ENCODE measurements at regions not wholly inside any gene's neighbourhood (a gene's known extent, or its start where the extent isn't known, plus 50 kb on each side); places are given as distances from the start of the nearest gene placed in this dataset.

- intact Hi-C loops (cut with DNase I; ENCODE audit: low total_unique reads) = no loop called here
- Histone ChIP-seq H3K4me1 (no peaks in the 10 kb centered on the region), H3K9me3 (no peaks in the 10 kb centered on the region), H3K36me3 (ENCODE audit: low read depth, missing control alignments) (no peaks in the 10 kb centered on the region), H3K4me3 (no peak overlapping the region), H3K27ac (no peak overlapping the region), H3K27me3 (no peaks in the 10 kb centered on the region)
- WGBS, 2 donors = 90 to 92% methylated on average over 1 of the region's 1 CpG
- TF ChIP-seq CTCF (IDR thresholded peaks at IDR 0.05) = no peak
- TF ChIP-seq POLR2A (IDR thresholded peaks at IDR 0.05) = no peak
- no peak for DNase-seq
Measured at GRCh38 chr4:101604976-101605375, 185.6 kb upstream of the BANK1 start.

- Histone ChIP-seq H3K4me1 (no peaks in the 10 kb centered on the region), H3K4me3 (no peak overlapping the region), H3K27ac (no peak overlapping the region), H3K9me3 (no peaks in the 10 kb centered on the region), H3K27me3 (no peaks in the 10 kb centered on the region), H3K36me3 (ENCODE audit: low read depth, missing control alignments) (no peaks in the 10 kb centered on the region)
- intact Hi-C loops (cut with DNase I; ENCODE audit: low total_unique reads) = no loop called here
- TF ChIP-seq POLR2A (IDR thresholded peaks at IDR 0.05) (no peak), CTCF (IDR thresholded peaks at IDR 0.05) (no peak)
- WGBS, 2 donors = 73 to 95% methylated on average over 2 of the region's 2 CpGs
- no peak for DNase-seq
Measured at GRCh38 chr4:101600287-101600686, 190.2 kb upstream of the BANK1 start.

- 58 to 62% methylated on average over 4 of the region's 4 CpGs for WGBS, 2 donors
- Histone ChIP-seq H3K9me3 (no peaks in the 10 kb centered on the region), H3K27me3 (no peaks in the 10 kb centered on the region), H3K4me1 (no peaks in the 10 kb centered on the region), H3K36me3 (ENCODE audit: low read depth, missing control alignments) (no peaks in the 10 kb centered on the region), H3K4me3 (no peak overlapping the region), H3K27ac (no peak overlapping the region)
- no peak for TF ChIP-seq CTCF (IDR thresholded peaks at IDR 0.05)
- TF ChIP-seq POLR2A (IDR thresholded peaks at IDR 0.05) = no peak
- intact Hi-C loops (cut with DNase I; ENCODE audit: low total_unique reads) = no loop called here
- DNase-seq = no peak
Measured at GRCh38 chr4:101599620-101600019, 190.9 kb upstream of the BANK1 start.

- Histone ChIP-seq H3K4me1 (no peaks in the 10 kb centered on the region), H3K27me3 (no peaks in the 10 kb centered on the region), H3K27ac (no peak overlapping the region), H3K4me3 (no peak overlapping the region), H3K36me3 (ENCODE audit: low read depth, missing control alignments) (no peaks in the 10 kb centered on the region), H3K9me3 (no peaks in the 10 kb centered on the region)
- intact Hi-C loops (cut with DNase I; ENCODE audit: low total_unique reads) = no loop called here
- WGBS, 2 donors = 84 to 92% methylated on average over 2 of the region's 2 CpGs
- no peak for TF ChIP-seq POLR2A (IDR thresholded peaks at IDR 0.05)
- no peak for TF ChIP-seq CTCF (IDR thresholded peaks at IDR 0.05)
- no peak for DNase-seq
Measured at GRCh38 chr4:101596781-101597552, 193.6 kb upstream of the BANK1 start.

GRCh38 chr4:101594588-101594987, 195.9 kb upstream of the BANK1 start:
- H3K4me3 ChIP-seq = no peak overlapping the region
- H3K4me1 ChIP-seq = no peaks in the 10 kb centered on the region
- no peak overlapping the region for H3K27ac ChIP-seq
- no peaks in the 10 kb centered on the region for H3K9me3 ChIP-seq
- TF ChIP-seq POLR2A (IDR thresholded peaks at IDR 0.05) (no peak), CTCF (IDR thresholded peaks at IDR 0.05) (no peak)
- H3K36me3 ChIP-seq (ENCODE audit: low read depth, missing control alignments) = no peaks in the 10 kb centered on the region
- DNase-seq = no peak
- intact Hi-C loops (cut with DNase I; ENCODE audit: low total_unique reads) = no loop called here
- H3K27me3 ChIP-seq = no peaks in the 10 kb centered on the region
- WGBS, 2 donors = 73 to 77% methylated on average over 11 of the region's 11 CpGs

All from testis (tissue), 2 donors.